SIG-M5 treated with dmso at 0.1 percent for 504 hours (cell line): ENCODE measurements at regions not wholly inside any gene's neighbourhood (a gene's known extent, or its start where the extent isn't known, plus 50 kb on each side); places are given as distances from the start of the nearest gene placed in this dataset.
"Not testable (repeated sequence)": the region's sequence is repeated elsewhere in the genome, so short reads cannot be mapped to it uniquely, and the experiment has no call there.

ENCODE experiments used
- DNase-seq: peaks from one replicate; lab custom pipeline; 2025; ENCODE audit not compliant: unreplicated experiment; lab: John Stamatoyannopoulos, UW

DNA sequence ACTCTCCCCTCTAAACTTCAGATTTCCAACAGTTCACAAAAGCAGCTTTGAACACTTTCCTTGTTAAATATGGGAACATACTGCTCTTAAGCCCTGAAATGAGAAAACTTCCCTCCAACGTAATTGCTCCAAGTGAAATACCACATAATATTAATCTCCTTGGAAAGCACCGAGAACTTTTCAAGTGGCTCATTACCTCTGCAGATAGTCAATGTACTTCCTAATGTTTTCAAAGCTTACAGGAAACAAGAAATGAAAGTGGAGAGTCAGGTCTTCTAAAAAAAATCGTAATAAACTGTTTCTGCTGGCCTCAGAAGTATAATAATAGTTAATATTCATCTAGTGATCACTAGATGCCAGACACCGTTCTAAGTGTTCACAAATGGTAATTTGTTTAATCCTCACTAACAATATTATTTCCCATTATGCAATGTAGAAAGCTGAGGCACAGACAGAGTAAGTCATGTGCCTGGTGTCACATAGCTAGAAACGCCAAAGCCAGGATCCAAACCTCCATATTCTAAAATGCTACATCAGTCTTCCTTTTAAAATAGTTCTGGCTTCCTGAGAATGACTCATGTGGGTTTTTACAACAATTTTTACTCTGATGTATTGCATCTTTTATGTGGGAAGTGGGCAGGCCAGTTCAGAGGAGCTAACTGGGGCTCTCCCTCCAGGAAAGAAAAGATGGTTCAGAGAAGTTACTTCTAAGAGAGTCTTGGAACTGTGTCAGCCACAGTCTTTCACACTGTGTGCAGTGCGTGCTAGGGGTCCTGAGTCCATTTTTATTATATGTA is 177.2 kb downstream of the PLPPR4 start:
- DNase-seq = peak; percentile 18

DNA sequence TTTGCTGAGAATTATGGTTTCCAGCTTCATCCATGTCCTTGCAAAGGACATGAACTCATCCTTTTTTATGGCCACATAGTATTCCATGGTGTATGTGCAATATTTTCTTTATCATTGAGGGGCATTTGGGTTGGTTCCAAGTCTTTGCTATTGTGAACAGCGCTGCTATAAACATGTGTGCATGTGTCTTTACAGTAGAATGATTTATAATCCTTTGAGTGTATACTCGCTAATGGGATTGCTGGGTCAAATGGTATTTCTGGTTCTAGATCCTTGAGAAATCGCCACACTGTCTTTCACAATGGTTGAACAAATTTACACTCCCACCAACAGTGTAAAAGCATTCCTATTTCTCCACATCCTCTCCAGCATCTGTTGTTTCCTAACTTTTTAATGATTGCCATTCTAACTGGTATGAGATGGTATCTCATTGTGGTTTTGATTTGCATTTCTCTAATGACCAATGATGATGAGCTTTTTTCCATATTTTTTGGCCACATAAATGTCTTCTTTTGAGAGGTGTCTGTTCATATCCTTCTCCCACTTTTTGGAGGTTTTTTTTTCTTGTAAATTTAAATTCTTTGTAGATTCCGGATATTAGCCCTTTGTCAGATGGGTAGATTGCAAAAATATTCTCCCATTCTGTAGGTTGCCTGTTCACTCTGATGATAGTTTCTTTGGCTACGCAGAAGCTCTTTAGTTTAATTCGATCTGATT is 180.1 kb downstream of the PLPPR4 start:
- not testable (repeated sequence) for DNase-seq

DNA sequence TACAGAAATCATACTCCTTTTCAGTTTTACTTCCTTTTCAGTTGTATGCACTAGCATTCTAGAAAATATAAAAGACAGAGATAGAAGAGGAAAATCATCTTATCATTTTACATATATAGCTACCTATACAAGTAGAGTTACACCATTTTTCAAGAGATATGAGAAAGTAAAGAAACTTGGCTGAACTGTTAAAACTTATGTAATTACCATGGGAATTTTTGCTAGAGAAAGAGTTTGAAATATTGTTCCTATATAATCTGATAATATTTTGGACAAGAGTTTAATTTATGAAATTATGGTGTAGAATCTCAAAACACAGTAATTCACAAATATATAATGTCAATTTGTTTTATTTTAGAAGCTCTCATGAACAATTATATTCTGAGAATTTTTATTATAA is 180.8 kb downstream of the PLPPR4 start:
- DNase-seq = no peak

DNA sequence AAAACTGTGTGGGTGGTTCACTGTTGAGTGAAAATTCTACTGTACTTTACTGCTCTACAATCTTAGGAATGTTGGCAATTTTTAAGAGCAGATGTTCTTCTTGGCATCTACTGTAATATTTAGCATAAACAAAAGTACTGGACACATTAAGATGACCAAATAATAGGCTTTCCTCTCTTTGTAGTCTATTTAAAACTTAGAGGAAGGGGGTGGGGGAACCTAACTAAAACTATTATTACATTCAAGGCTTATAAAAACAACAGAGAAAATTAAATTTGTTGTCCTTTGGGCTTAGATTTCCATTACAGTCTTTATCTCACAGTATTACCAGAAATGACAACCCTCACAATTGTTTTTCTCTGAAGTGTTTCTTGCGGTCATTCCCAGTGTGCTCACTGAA is 181.2 kb downstream of the PLPPR4 start:
- DNase-seq = no peak

DNA sequence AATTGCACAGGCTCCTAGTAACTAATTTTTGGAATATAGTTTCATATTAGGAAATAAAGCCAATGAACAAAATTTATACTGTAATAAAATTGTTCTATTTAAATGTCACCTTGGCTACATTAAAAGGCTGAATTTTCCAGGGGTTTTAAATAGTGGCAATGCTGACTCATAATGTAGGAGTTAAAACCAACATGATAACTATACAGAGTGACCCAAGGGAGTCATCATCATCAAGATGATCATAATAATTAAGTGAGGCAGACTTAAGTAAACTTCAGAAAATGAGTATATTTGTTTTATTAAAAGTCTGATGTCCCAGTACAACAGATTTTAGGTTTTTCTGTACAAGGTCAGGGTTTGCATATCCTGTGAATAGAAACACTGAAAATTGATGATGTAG is 183.4 kb downstream of the PLPPR4 start:
- DNase-seq = no peak

DNA sequence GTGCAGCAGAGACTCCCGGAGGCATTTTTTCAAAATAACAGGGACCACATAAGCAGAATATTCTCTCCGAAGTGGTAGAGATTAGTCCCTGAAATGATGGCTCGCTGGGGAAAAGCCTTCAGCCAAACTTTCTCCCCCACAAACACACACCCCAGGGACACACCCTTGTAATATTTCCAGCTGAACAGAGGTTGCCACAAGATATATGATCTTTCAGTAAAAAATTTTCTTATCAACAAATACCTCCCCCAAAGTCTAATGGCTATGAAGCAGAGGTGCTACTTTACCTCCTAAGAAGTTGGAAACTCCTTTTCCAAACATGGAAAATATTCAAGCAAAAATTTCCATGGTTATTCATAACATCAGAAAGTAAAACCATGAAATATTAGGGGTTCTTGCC is 190.2 kb upstream of the PALMD start:
- no peak for DNase-seq

DNA sequence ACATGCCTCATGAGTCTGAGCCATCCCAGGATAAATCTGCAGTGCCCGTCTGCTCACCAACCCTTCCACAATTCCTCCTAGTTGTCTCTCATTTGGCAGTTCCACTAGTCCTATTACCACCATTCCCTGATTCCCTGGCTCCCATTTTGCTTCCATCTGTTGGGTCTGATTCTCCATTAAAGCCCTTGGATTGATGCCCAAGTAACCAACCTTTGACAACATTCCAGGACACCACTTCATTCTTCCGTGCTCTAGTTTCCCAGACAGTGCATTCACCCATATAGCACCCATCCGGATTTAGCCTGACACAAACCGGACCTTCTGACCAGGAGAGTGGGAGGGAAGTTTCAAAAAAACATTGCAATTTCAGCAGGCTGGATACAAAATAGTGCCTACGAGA is 189.4 kb upstream of the PALMD start:
- DNase-seq = no peak

DNA sequence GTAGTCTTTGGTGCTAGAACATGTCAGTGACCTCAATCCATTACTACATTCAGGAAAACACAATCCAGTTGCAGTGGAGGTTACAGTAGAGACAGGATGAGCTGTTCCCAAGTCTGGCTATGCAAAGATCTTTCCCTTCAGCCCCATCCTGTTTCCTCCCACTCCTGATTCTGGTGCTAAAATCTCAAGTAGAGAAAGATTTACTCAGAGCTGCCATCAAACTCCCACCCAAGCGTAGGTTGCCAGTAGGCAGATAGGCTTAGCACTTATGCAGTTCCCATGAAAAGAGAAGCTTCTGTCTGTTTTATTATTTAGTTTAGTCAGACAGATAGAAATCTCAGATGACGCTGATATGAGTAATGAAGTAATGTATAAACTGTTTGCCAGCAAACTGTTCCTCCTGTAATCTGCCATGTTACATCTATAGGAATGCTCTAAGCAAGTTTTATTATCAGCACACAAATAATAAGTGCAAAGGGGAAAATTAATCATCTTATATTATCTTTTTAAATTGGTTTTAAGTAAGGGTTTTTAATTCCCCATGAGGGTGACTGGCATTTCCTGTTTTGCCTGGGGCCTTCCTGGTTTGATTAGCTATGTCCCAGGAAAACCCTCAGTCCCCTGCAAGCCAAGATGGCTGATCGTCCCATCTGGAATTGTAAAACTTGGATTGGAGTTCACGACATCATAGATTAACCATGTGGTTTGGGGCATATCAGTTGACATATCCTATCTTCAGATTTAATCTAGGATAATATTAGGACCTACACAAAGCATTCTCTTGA is 188.3 kb upstream of the PALMD start:
- no peak for DNase-seq

DNA sequence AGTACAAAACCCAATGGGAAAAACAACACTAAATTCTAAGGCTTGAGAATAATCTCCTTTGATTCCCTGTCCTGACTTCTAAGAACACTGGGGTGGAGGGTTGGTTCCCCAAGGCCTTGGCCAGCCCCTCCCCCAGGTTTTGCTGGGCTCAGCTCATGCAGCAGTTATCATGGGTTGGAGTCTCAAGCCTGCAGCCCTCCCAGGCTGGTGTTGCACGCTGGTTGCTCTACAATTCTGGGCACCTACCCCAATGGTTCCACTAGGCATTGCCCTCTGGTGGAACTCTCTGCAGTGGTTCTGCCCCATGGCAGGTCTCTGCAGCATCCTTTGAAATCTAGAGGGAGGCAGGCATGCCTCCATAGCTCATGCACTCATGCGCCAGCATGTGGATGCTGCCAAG is 184.4 kb upstream of the PALMD start:
- DNase-seq = no peak

DNA sequence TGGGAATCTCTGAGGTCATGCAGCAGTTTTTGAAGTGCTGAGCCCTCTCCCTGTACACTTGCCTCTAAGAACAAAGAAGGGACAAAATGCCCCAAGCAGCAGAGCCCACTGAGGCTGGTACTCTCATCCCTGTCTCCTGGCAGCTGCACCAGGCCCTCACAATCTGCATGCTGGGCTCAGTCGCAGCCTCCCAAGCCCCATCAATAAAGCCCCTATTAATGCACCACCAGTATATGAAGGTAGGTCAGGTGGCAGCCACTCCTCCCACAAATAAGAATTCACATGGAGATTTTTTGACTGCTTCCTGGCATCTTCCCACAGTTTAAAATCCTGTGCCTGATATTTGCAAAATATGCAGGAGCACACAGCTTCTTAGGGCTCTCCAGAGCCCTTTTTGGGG is 181.2 kb upstream of the PALMD start:
- no peak for DNase-seq

DNA sequence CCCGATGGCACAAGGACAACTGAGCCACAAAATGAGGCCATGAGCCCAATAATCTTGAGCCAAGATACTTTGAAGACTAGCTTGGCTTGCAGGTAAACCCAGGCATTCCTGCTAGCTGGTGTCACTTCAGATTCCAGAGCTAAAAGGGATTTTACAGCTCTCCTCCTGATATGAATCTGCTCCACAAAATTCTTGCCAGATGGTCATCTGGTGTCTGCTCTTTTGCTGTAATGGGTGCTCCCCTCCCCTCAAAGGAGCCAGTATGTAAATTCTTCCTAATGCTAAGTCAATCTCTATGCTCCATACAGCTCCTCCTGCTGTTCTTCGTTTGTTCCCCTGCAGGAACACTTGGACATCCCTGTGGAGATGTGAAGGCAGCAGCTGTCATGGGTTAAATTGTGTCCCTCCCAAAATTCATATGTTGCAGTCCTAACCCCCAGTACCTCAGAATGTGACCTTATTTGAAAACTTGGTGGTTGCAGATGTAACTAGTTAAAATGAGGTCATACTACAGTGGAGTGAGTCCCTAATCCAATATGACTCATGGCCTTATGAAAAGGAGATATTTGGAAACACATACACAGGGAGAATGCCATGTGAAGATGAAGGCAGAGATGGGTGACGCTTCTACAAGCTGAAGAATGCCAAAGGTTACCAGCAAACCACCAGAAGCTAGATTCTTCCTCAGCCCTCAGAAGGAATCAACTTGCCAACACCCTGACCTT is 180.6 kb upstream of the PALMD start:
- DNase-seq = no peak

DNA sequence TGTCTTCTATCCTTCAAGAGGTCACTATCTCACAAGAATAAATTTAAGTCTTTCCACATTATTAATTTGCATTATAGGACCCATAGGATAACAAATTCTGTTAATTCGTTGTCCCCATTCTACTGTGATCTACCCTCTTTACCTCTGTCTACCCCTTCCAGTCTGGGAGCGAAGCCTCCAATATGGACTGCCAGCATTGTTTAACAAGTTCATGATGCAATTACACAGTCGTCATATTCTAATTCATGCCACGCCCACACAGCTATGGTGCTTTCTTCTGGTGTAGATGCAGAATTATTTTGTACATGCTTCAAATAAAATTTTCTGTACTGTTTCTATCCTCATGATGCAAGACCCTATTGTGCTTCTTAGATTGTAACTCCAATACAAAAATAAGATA is 178.3 kb upstream of the PALMD start:
- no peak for DNase-seq

DNA sequence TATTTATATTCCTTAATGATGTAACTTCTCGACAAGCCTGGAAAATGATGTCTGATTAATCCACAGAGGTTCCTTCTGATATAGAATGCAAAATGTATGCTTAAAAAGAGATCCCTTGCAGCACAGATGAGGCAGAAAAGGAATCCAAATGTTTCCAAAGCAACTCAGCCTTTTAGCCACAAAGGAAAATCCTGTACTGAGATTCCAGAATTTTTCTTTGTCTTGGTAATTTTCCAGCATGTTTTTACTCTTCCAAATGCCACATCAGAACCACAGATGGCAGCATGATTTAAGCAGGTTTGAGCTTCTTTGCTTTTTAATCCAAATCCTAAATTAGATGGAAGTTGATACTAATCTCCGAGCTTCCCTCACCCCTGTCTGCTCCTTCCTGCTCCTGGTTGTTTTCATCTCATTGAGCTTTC is 176.4 kb upstream of the PALMD start:
- DNase-seq = no peak

DNA sequence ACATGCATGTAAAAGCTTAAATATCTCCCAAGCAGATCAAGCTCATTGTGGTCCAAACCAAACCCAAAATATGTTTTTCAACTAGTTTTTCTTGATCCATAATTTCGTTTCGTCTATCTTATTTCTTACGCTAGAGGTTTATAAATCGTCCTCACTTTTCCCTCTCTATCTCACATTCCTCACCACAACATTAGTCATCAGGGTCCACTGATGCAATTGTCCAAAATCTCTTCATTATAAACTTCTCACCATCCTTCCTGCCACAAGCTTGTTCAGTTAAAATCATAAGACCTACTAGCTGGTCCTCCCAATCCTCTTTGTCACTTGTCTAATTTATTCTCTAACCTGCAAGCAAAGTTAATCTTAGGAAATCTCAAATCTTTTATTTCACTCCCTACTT is 173.0 kb upstream of the PALMD start:
- DNase-seq = no peak

DNA sequence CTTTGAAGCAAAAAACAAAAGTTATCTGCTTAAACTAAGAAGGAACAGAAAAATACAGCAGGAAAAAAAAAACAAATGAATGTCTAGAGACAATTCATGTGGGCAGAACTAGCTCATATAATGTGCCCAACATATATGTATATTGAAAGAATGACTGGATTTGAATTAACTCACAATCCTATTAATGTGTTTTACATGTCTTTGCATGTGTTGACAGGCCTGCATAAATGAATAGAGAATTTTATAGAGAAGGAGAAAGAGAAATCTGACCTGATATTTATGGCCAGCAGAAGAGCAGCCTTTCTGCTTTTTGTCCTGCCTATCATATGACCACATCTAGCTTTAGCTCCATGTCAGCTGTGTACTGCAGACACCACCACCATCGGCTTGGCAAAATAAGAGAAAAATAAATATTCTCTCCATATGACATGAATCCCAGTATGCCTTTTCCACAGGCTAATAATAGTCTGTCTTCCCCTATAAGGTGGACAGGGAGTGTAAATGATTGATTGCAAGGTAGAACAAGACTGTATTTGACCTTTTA is 171.5 kb upstream of the PALMD start:
- no peak for DNase-seq

DNA sequence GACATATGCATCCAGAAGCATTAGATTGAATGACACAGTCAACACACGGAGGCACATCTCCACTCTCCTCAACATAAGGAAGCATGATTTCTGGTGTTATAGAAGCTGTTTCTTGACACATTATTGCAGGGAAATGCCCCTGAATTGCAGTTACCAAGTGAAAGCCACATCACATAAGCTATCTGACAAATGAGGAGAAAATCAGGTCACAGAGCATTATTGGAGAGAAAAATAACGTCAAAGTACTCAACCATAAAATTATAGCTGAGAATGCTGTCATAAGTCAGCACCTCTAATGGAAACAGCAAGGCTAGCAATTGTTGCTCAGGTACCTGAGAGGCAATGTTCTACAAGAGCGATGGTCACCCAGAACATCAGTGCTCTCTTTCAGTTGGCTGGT is 169.9 kb upstream of the PALMD start:
- DNase-seq = no peak

DNA sequence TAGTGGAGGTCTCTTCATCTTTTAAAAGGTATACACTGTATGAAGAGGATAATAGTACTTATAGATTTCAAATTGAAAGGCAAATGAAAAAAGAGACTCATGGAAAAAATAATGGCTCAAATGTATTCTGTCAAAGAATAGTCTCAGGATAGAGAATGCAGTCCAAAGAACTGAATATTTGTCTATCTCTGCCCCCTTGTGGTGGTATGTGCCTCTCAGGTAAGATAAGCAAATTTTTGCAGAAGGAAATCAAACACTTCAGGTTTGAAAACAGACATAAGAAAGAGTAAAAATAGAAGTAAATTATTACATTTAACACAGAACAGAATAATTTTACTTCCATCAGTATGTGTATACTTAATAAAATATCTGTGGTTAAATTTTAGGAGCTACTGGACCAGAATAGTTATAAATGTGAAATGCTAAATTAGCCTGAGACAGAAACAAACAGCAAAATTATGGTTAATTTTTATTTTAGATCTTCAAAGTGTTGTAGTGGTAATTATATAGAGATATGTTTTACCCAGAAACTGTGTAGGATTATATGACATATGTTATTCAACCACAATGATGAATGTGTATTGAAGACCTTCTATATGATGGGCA is 164.4 kb upstream of the PALMD start:
- DNase-seq = peak; percentile 50

DNA sequence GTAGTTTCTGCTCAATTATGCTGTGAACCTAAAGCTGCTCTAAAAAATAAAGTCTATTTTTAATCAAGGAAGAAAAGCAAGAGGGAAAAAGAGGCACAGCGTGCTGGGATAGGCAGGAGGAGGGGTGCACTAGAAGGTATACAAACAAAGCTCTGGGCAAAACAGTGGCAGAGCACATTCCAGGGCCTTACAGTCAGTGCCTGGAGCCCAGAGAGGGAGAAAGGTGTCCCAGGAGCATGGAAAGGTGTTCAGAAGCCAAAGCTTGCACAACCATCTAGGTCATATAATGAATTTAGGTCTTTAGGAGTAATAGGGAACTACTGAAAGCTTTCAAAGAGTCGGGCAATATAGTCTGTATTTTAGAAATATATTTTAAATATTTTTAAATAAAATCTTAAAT is 163.6 kb upstream of the PALMD start:
- DNase-seq = no peak

DNA sequence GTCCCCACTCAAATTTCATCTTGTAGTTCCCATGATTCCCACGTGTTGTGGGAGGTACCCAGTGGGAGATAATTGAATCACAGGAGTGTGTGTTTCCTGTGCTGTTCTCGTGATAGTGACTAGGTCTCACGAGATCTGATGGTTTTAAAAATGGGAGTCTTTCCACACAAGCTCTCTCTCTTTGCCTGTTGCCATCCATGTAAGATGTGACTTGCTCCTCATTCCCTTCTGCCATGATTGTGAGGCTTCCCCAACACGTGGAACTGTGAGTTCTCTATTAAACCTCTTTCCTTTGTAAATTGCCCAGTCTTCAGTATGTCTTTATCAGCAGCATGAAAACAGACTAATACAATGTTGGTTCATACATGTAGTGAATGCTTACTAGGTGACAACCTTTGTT is 163.2 kb upstream of the PALMD start:
- no peak for DNase-seq

DNA sequence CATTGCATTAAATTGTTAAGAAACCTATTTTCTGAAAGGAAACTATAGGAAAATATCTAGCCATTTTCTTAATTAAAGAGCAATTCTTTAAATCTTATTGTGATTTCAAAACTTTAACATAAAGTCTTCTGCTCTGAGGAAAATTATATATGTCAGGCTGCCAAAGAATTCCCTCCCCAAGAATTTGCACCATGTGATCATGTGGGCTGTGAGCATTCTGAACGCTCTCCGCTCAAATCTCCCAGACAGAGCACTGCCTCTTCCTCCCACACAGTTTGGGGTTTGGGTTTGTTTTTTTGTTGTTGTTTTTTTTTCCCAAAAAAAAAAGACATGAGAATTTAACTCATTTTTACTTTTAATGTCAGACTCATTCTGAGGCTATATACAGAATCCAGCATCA is 155.9 kb upstream of the PALMD start:
- no peak for DNase-seq

DNA sequence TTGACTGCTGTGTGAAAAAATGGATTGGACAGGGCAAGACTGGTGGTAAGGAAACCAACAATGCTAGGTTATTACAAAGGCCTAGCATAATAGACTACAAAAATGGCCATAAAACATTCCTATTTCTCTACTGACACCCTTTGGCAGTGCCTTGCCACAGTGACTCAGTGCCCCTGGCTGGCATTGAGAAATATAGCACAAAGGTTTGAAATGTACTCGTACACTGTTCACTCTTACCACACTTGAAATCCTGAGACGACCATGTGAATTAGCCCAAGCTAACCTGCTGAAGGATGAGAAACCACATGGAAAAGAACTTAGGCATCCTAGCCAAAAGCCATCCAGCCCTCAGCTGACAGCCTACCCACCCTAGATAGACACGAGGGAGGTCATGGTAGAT is 149.8 kb upstream of the PALMD start:
- no peak for DNase-seq
